ENCODE measurements at regions not wholly inside any gene's neighbourhood (a gene's known extent, or its start where the extent isn't known, plus 50 kb on each side); places are given as distances from the start of the nearest gene placed in this dataset.

DNA sequence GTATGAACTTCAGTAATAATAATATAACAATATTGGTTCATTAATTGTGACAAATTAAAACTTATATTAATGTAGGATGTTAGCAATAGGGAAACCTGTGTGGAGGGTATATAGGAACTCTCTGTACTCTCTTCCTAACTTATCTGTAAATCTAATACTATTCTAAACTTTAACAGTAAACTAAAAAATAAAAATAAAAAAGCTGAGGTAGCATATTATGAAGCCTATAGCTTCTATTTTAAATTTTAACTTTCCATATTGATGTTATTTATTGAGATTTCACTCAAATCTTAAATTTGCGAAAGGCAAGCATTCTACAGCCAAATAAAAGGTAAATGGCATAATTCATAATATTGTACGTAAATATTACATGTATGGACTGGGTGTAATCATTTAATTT lies 326.4 kb downstream of the MEI4 start:
- ATAC-seq (replicated peaks in 1 of 2) (no peak), DNase-seq (no peak)
- H3K4me3 Mint-ChIP-seq: no peak overlapping the region
- peaks cover 7 to 10% of the 10 kb centered on the region in 2 donors for H3K9me3 Mint-ChIP-seq
- H3K4me1 Mint-ChIP-seq (ENCODE audit: low read depth): no peaks in the 10 kb centered on the region
- H3K27me3 Mint-ChIP-seq (ENCODE audit: low read depth): no peaks in the 10 kb centered on the region
- no peak overlapping the region for H3K27ac Mint-ChIP-seq
- peaks cover 0 to 1% of the 10 kb centered on the region in 2 donors for H3K36me3 Mint-ChIP-seq (ENCODE audit: insufficient read depth in 2 of 2)

DNA sequence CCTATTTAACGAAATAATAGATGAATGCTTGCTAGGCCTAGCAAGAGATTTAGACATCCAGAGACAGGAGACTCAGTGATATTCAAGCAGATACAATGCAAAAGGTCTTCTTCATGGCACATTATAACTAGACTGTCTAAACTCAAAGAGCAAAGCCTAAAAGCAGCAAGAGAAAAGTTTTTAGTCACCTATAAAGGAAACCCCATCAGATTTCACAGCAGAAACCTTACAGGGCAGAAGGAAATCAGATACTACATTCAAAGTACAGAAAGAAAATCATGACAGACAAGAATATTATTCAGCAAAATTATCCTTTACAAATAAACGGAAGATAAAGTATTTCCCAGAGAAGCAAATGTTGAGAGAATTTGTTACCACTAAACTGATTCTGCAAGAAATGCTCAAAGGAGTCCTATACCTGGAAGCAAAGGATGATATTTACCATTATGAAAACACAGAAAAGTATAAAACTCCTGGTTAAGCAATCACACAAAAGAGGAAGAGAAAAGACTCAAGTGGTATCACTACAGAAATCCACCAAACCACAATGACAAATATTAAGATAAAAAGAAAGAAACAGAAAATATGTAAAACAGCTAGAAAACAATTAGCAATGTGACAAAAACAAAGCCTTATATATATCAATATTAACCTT lies 333.7 kb downstream of the MEI4 start:
- H3K36me3 Mint-ChIP-seq (ENCODE audit: insufficient read depth in 2 of 2): peaks cover 0 to 1% of the 10 kb centered on the region in 2 donors
- DNase-seq (no peak), ATAC-seq (replicated peaks in 1 of 2) (no peak)
- no peaks in the 10 kb centered on the region for H3K27me3 Mint-ChIP-seq (ENCODE audit: low read depth)
- H3K4me1 Mint-ChIP-seq (ENCODE audit: low read depth): no peaks in the 10 kb centered on the region
- no peak overlapping the region for H3K4me3 Mint-ChIP-seq
- H3K9me3 Mint-ChIP-seq: peaks cover 11% of the 10 kb centered on the region in 2 donors
- no peak overlapping the region for H3K27ac Mint-ChIP-seq

DNA sequence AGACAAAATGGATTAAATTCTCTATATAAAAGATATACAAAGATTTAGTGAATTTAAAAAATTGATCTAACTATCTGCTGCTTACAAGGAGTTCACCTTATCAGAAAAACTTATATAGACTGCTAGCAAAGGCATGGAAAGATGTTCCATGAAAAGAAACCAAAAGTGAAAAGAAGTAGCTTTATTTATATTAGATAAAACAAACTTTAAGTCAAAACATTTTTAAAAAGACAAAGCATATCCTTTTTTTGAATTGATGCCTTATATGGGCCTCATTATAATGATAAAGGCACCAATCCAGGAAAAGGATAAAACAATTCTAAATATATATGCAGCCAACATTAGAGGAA lies 334.2 kb downstream of the MEI4 start:
- no peak overlapping the region for H3K4me3 Mint-ChIP-seq

DNA sequence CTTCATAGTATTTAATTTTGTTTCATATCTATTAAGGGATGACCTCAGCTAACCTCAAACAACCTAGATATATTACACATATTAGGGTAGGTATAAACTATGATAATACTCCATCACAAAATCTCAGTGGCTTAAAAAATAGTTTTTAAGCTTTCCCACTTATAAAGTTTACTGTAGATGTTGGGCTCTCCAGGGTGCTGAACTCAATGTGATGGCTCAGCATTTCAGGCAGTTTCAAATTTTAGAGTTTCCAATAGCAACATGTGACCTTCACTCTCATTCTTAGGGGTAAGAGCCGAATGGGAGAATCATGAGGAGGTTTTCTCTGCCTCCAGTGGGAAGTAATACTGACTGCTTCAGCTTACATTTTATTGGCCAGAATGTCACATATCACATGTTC lies 357.3 kb downstream of the MEI4 start:
- H3K36me3 Mint-ChIP-seq (ENCODE audit: insufficient read depth in 2 of 2): no peaks in the 10 kb centered on the region
- no peak overlapping the region for H3K4me3 Mint-ChIP-seq
- no peak for DNase-seq
- no peaks in the 10 kb centered on the region for H3K27me3 Mint-ChIP-seq (ENCODE audit: low read depth)
- no peaks in the 10 kb centered on the region for H3K4me1 Mint-ChIP-seq (ENCODE audit: low read depth)
- ATAC-seq (replicated peaks in 1 of 2): no peak
- no peak overlapping the region for H3K27ac Mint-ChIP-seq
- peaks cover 7% of the 10 kb centered on the region in 2 donors for H3K9me3 Mint-ChIP-seq

More for the DNA sequence above, 334.2 kb downstream of the MEI4 start:
- DNase-seq (no peak), ATAC-seq (replicated peaks in 1 of 2) (no peak)
- H3K27ac Mint-ChIP-seq: no peak overlapping the region
- H3K4me1 Mint-ChIP-seq (ENCODE audit: low read depth): no peaks in the 10 kb centered on the region
- peaks cover 9 to 14% of the 10 kb centered on the region in 2 donors for H3K9me3 Mint-ChIP-seq
- H3K36me3 Mint-ChIP-seq (ENCODE audit: insufficient read depth in 2 of 2): peaks cover 2 to 4% of the 10 kb centered on the region in 2 donors
- H3K27me3 Mint-ChIP-seq (ENCODE audit: low read depth): no peaks in the 10 kb centered on the region

DNA sequence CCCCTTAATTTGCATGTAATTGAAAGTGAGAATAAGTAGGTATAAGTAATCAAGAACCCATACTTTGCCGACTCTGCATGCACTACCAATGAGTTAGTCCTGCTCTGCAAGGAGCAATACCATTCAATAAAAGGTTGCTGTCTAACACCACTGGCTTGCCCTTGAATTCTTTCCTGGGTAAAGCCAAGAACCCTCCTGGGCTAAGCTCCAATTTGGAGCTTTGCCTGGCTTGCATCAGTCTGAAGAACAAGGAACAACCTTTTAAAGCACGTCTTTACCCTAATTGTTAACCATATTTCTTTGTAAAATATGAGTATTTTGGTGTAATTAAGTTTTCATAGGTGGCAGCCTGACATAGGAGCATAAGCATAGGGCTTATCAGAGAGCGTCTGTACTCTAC lies 367.7 kb downstream of the MEI4 start:
- DNase-seq: no peak
- H3K36me3 Mint-ChIP-seq (ENCODE audit: insufficient read depth in 2 of 2): no peaks in the 10 kb centered on the region
- H3K4me1 Mint-ChIP-seq (ENCODE audit: low read depth): no peaks in the 10 kb centered on the region
- H3K27ac Mint-ChIP-seq: no peak overlapping the region
- ATAC-seq (replicated peaks in 1 of 2): no peak
- no peak overlapping the region for H3K4me3 Mint-ChIP-seq
- H3K27me3 Mint-ChIP-seq (ENCODE audit: low read depth): no peaks in the 10 kb centered on the region
- peaks cover 3 to 6% of the 10 kb centered on the region in 2 donors for H3K9me3 Mint-ChIP-seq

DNA sequence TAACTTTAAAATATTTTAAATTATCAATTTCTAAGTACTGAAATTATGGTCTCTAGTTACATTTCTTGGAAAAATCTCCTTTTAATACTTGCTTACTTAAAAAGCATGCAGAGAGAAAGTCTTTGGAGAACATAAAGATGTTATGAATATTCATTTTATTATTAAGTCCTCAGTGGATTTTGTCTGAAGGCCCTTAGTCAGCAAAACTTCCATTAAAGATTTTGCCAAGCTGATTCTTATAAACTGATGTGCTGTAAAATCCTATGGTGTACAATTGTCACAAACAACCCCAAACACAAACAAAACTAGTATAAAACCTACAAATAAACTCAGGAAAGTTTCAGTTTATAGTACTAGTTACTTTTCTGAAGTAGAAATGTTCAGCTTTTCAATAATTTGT lies 372.7 kb downstream of the MEI4 start:
- Mint-ChIP-seq H3K27ac (no peak overlapping the region), H3K4me3 (no peak overlapping the region), H3K9me3 (peaks cover 3 to 4% of the 10 kb centered on the region in 2 donors), H3K27me3 (ENCODE audit: low read depth) (no peaks in the 10 kb centered on the region), H3K36me3 (ENCODE audit: insufficient read depth in 2 of 2) (no peaks in the 10 kb centered on the region), H3K4me1 (ENCODE audit: low read depth) (no peaks in the 10 kb centered on the region)
- DNase-seq (no peak), ATAC-seq (replicated peaks in 1 of 2) (no peak)

DNA sequence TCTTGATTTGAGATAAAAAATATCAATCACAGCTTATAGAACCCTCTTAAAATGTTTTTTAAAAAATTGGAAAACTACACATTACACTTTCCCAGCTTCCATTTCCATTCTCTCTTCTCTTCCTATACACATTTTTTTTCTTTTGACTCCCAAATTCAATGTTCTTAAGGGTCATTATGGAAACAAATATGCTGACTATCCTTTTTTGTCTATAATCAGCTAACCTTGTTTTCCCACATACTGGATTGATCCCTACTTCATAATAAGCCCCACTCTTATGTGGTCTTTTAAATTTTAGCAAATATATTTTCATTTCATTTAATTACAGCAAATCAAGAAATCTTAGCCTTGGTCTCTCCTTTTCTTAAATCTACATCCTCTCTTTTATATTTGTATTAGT lies 378.4 kb downstream of the MEI4 start:
- H3K4me1 Mint-ChIP-seq (ENCODE audit: low read depth): no peaks in the 10 kb centered on the region
- H3K27me3 Mint-ChIP-seq (ENCODE audit: low read depth): no peaks in the 10 kb centered on the region
- no peak overlapping the region for H3K4me3 Mint-ChIP-seq
- H3K9me3 Mint-ChIP-seq: peaks cover 2 to 4% of the 10 kb centered on the region in 2 donors
- DNase-seq (no peak), ATAC-seq (replicated peaks in 1 of 2) (no peak)
- H3K27ac Mint-ChIP-seq: no peak overlapping the region
- peaks cover 0 to 2% of the 10 kb centered on the region in 2 donors for H3K36me3 Mint-ChIP-seq (ENCODE audit: insufficient read depth in 2 of 2)

DNA sequence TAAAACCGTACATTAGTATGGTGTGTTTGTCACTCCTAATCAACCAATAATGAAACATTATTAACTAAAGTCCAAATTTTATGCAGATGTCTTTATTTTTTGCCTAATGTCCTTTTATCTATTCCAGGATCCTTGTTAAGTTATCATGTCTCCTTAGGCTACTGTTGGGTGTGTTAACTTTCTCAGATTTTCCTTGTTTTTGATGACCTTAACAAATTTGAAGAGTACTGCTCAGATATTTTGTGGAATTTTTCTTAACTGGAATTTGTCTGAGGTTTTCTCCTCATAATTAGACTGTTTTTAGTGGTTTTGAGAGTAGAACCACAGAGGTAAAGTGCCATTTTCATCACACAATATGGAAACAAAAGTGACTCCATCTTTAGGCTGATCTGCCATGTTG lies 406.3 kb downstream of the MEI4 start:
- no peaks in the 10 kb centered on the region for H3K27me3 Mint-ChIP-seq (ENCODE audit: low read depth)

DNA sequence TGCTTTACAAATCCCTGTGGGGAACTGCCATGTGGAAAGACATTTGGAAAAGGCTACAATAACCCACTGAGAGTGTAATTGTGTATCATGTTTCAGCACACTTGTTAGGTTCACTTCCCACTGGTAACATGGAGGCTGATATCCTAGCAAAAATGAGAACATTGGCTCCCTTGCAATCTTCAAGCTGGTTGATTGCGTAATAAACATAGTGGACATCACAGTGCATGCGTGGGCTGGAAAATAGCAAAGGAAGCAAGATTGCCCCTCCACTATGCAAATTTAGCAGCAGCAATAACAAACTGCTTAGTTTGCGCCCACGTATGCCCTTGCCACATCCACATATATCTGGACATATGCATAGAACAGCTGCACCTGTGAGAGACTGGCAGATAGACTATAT lies 410.2 kb downstream of the MEI4 start:
- DNase-seq (no peak), ATAC-seq (replicated peaks in 1 of 2) (no peak)
- no peaks in the 10 kb centered on the region for H3K27me3 Mint-ChIP-seq (ENCODE audit: low read depth)
- H3K27ac Mint-ChIP-seq: no peak overlapping the region
- H3K4me3 Mint-ChIP-seq: no peak overlapping the region
- peaks cover 3 to 4% of the 10 kb centered on the region in 2 donors for H3K9me3 Mint-ChIP-seq
- H3K36me3 Mint-ChIP-seq (ENCODE audit: insufficient read depth in 2 of 2): no peaks in the 10 kb centered on the region
- H3K4me1 Mint-ChIP-seq (ENCODE audit: low read depth): no peaks in the 10 kb centered on the region

More for the DNA sequence above, 406.3 kb downstream of the MEI4 start:
- ATAC-seq (replicated peaks in 1 of 2): no peak
- Mint-ChIP-seq H3K27ac (no peak overlapping the region), H3K4me3 (no peak overlapping the region), H3K4me1 (ENCODE audit: low read depth) (no peaks in the 10 kb centered on the region), H3K9me3 (peaks cover 6 to 7% of the 10 kb centered on the region in 2 donors), H3K36me3 (ENCODE audit: insufficient read depth in 2 of 2) (no peaks in the 10 kb centered on the region)
- no peak for DNase-seq

DNA sequence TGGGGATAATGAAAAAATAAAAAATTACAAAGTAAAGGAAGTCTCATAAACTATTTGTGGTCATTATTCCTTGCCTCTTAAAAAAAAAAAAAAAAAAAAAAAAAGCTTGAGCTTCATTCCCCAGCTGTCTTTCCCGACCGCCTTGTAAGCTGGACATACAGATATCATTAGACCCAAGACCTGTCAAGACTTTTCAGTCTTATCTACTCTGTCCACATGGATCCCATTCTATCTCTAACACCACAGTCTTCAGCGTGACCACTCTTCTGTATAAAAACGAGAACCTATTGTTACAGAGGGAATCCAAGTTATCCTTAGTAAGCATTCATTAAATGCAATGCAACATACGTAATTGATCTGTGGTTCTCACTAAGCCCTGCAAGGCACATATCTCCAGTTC lies 423.5 kb downstream of the MEI4 start:
- DNase-seq: no peak
- H3K27me3 Mint-ChIP-seq (ENCODE audit: low read depth): no peaks in the 10 kb centered on the region
- ATAC-seq (replicated peaks in 1 of 2): no peak
- H3K9me3 Mint-ChIP-seq: peaks cover 4% of the 10 kb centered on the region in 2 donors
- no peak overlapping the region for H3K4me3 Mint-ChIP-seq
- H3K27ac Mint-ChIP-seq: no peak overlapping the region
- peaks cover 0 to 2% of the 10 kb centered on the region in 2 donors for H3K36me3 Mint-ChIP-seq (ENCODE audit: insufficient read depth in 2 of 2)
- no peaks in the 10 kb centered on the region for H3K4me1 Mint-ChIP-seq (ENCODE audit: low read depth)

DNA sequence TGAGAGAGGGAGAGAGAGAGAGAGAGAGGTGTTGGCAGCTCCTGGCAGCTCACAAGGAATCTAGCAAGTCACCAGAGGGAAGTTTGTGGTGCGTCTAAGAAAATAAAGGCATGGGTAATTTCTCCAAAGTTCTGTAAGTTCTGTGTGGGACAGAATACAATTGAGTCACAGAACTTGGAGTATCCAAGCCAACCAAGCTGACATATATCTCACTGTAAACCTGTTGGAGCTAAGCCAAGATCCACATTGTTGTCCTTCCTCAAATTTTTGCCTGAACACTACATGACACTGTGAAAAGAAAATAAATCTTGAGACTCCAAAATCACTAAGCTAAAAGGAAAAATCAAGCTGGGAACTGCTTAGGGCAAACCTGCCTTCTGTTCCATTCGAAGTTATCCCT lies 436.7 kb downstream of the MEI4 start:
- ATAC-seq (replicated peaks in 1 of 2): no peak
- DNase-seq: no peak
- Mint-ChIP-seq H3K4me3 (no peak overlapping the region), H3K27me3 (ENCODE audit: low read depth) (no peaks in the 10 kb centered on the region), H3K4me1 (ENCODE audit: low read depth) (no peaks in the 10 kb centered on the region), H3K27ac (no peak overlapping the region), H3K36me3 (ENCODE audit: insufficient read depth in 2 of 2) (no peaks in the 10 kb centered on the region), H3K9me3 (peaks cover 2 to 6% of the 10 kb centered on the region in 2 donors)

DNA sequence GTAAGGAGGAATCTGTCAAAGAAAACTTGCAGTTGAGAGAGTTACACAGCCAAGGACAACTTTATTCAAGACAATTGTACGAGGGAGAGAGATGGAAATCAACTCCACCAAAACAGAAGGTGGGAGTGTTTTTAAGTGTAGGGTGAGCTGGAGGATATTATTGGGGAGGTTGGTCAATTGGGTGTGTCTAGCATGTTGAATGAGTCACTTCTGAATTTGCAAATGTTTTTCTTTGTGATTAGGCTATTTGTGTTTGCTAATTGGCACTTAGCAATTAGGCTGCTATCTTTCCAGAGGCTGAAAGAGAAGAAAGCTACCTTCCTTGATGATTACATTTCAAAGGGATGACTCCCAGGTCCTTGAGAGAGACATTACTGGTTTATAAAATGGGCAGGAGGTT lies 441.1 kb downstream of the MEI4 start:
- Mint-ChIP-seq H3K27ac (no peak overlapping the region), H3K4me3 (no peak overlapping the region), H3K4me1 (ENCODE audit: low read depth) (no peaks in the 10 kb centered on the region), H3K27me3 (ENCODE audit: low read depth) (no peaks in the 10 kb centered on the region), H3K9me3 (no peaks in the 10 kb centered on the region), H3K36me3 (ENCODE audit: insufficient read depth in 2 of 2) (no peaks in the 10 kb centered on the region)
- no peak for ATAC-seq (replicated peaks in 1 of 2)
- DNase-seq: no peak

DNA sequence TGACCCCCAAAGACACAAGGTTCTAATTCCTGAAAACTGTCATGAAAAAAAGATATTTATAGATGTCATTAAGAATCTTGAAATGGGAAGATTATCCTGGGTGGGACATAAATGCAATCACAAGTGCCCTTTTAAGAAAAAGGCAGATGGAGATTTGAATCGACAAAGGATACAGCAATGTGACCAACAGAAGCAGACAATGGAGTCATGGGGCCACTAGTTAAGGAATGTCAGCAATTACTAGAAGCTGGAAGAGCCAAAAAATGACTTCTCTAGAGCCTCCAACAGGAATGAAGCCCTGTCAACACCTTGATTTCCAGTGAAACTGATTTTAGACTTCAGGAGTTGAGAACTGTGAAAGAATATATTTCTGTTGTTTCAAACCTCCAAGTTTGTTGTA lies 448.5 kb downstream of the MEI4 start:
- ATAC-seq (replicated peaks in 1 of 2): no peak
- no peak for DNase-seq
- peaks cover 0 to 5% of the 10 kb centered on the region in 2 donors for H3K9me3 Mint-ChIP-seq
- no peak overlapping the region for H3K27ac Mint-ChIP-seq
- peaks cover 0 to 3% of the 10 kb centered on the region in 2 donors for H3K36me3 Mint-ChIP-seq (ENCODE audit: insufficient read depth in 2 of 2)
- no peaks in the 10 kb centered on the region for H3K4me1 Mint-ChIP-seq (ENCODE audit: low read depth)
- H3K27me3 Mint-ChIP-seq (ENCODE audit: low read depth): no peaks in the 10 kb centered on the region
- H3K4me3 Mint-ChIP-seq: no peak overlapping the region

DNA sequence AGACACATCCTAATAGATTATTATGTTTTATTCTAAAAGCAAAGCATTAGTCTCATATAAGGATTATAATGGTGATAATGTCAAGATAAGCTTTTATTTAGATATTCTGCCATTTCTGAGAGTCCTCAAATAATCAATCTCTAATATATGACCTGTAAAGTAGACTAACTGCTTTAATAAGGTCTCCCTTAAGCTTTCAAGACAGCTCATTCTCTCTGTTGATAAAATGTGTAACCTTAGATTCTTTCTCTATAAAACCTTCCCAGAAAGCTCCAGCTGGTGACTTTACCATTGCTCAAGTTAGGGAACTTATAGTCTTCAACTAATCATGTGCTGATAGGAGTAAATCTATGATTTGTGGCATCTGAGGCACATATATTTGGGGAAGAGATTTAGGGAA lies 457.8 kb downstream of the MEI4 start:
- DNase-seq (no peak), ATAC-seq (replicated peaks in 1 of 2) (no peak)
- H3K9me3 Mint-ChIP-seq: peaks cover 3 to 4% of the 10 kb centered on the region in 2 donors
- no peak overlapping the region for H3K4me3 Mint-ChIP-seq
- H3K4me1 Mint-ChIP-seq (ENCODE audit: low read depth): no peaks in the 10 kb centered on the region
- no peaks in the 10 kb centered on the region for H3K36me3 Mint-ChIP-seq (ENCODE audit: insufficient read depth in 2 of 2)
- no peak overlapping the region for H3K27ac Mint-ChIP-seq
- no peaks in the 10 kb centered on the region for H3K27me3 Mint-ChIP-seq (ENCODE audit: low read depth)

Measured in activated T-cell treated with anti-CD3 and anti-CD28 coated beads, Interleukin-2, amount 50 U/mL, for 72 hours (primary cell).